Upper lobe of left lung (tissue), 4 donors: ENCODE measurements at regions not wholly inside any gene's neighbourhood (a gene's known extent, or its start where the extent isn't known, plus 50 kb on each side); places are given as distances from the start of the nearest gene placed in this dataset.

Source experiments
- EP300 ChIP-seq, 4 donors: sonication (generic); formaldehyde crosslinking; IDR thresholded peaks; one replicate each; pipeline ENCODE4 v1.5.1; 2017; ENCODE audit warnings: antibody characterized with exemption in 4 of 4, control low read depth in 2 of 4
- POLR2A ChIP-seq, 4 donors: fragments of 450-650 bp; IDR thresholded peaks; one replicate each; pipeline ENCODE4 v1.5.1; 2016 to 2017; ENCODE audit warnings: antibody characterized with exemption in 4 of 4, mild to moderate bottlenecking in 2 of 4
- TF ChIP-seq, protein P1 (sequence below), 6 experiments: fragments of 450-650 bp in 4 of 6; fragments of 200-600 bp in 2 of 6; sonication (generic) in 2 of 6; IDR thresholded peaks; one replicate each; pipeline ENCODE4 v1.5.1; 2016 to 2019; ENCODE audit warnings: antibody characterized with exemption in 6 of 6

DNA sequence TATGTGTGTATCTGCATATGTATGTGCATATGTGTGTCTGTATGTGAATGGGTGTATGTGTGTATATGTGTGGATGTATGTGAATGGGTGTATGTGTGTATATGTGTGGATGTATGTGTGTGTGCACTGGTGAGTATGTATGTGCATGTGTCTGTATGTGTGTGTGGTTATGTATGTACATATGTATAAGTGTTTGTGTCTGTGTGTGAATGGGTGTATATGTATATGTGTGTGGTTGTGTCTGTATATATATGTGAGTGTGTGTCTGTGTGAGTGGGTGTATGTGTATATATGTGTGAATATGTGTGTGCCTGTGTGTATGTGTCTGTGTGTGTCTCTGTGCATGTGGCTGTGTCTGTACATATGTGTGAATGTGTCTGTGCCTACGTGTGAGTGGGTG, 748.4 kb upstream of the HS6ST1 start:
- no peak for TF ChIP-seq EP300 (IDR thresholded peaks at IDR 0.05)
- TF ChIP-seq, protein P1, sequence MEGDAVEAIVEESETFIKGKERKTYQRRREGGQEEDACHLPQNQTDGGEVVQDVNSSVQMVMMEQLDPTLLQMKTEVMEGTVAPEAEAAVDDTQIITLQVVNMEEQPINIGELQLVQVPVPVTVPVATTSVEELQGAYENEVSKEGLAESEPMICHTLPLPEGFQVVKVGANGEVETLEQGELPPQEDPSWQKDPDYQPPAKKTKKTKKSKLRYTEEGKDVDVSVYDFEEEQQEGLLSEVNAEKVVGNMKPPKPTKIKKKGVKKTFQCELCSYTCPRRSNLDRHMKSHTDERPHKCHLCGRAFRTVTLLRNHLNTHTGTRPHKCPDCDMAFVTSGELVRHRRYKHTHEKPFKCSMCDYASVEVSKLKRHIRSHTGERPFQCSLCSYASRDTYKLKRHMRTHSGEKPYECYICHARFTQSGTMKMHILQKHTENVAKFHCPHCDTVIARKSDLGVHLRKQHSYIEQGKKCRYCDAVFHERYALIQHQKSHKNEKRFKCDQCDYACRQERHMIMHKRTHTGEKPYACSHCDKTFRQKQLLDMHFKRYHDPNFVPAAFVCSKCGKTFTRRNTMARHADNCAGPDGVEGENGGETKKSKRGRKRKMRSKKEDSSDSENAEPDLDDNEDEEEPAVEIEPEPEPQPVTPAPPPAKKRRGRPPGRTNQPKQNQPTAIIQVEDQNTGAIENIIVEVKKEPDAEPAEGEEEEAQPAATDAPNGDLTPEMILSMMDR (IDR thresholded peaks at IDR 0.05): no peak
- TF ChIP-seq POLR2A (IDR thresholded peaks at IDR 0.05): no peak
